HG03521 (cell line): ENCODE measurements at regions not wholly inside any gene's neighbourhood (a gene's known extent, or its start where the extent isn't known, plus 50 kb on each side); places are given as distances from the start of the nearest gene placed in this dataset.

Source experiments
- ATAC-seq: cut with Tn5 transposase; IDR thresholded peaks from one replicate; pipeline ENCODE4 v1.9.1; 2021; ENCODE audit warnings: mild to moderate bottlenecking, moderate library complexity; ENCODE audit not compliant: unreplicated experiment

GRCh38 chr16:86303787-86304678 is 206.3 kb upstream of the FOXF1 start:
- ATAC-seq: no peak

- no peak for ATAC-seq
Measured at GRCh38 chr16:86304868-86305267, 205.5 kb upstream of the FOXF1 start.

DNA sequence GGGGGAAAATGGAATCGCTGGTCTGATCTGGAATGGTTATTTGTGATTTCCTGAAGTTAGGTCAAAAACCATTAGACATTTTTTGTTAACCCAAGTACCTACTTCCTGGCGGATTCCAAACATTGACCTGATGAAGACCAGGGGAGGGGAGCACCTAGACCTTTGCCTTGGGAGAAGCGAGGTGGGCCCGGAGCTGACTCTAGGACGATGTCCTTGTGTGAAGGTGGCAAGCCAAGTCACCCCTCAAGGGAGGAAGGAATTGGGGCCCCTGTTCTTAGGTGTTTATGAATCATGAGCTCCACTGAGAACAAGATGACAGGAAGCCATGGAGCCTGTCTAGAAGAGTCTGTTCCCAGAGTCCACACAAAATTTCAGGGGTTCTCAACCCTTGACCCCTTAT is 204.9 kb upstream of the FOXF1 start:
- ATAC-seq: no peak

- no peak for ATAC-seq
Measured at GRCh38 chr16:86306011-86306644, 204.2 kb upstream of the FOXF1 start.

DNA sequence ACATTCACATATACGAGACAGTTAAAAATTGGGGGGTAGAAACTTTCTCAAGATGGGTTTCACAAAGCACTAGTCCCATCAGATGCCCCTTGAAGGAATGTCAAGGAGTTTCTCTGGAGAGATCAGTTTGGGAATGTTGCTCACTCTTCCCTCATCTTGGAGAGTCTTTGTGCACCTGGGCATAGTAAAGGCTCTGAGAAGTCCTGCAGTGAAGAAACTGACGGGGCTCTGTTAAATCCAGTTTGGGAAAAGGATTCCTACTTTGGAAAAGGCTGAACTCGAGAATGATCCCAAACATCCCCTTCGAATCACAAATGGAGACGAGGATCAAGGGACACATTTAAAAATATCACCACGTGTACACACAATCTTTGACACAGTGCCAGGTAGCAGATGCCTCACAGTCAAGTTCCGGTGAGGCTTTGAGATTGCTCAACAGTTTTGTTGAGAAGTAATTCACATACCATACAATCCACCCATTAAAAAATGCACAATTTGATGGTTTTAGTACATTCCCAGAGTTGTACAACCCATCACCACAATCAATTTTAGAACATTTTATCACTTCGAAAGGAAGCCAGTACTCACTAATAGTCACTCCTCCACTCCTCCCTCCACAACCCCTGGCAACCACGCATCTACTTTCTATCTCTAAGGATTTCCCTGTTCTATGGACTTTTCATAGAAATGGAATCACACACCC is 203.4 kb upstream of the FOXF1 start:
- ATAC-seq: no peak

GRCh38 chr16:86307514-86307903 is 202.8 kb upstream of the FOXF1 start:
- no peak for ATAC-seq

DNA sequence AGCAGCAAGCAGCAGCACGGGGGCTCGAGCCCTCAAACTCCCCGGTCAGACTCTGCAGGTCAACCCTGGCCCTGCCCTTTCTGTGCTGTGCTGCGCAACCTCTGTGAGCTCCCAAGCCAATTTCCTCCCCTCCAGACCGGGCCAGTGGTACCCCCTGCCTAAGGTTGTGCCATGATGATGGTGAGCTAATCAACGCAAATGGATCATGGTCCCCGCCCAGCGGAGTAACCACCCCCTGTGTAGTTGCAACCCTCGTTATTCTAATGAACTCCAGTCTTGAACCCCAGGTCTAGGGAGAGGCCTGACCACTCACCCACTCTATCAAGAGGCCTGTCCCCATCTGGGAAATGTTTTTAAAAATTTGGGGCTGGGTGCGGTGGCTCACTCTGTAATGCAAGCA is 201.8 kb upstream of the FOXF1 start:
- no peak for ATAC-seq

DNA sequence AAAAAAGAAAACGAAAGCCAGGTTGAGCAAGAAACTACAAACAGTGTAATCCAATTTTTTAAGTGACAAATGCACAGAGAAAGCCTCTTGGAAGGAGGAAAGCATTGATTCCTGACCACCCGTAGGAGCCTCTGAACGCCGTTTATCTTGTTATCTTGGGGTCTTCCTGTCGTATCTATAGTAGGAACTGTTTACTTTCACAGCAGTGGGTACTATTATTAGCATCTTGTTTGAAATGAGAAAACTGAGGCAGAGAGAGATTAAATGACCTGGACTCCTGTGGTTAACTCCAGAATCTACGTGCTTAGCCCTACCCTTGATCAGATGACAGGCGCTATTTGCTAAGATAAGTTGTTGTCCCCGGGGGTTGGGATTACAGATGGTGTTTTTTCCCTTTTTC is 196.7 kb upstream of the FOXF1 start:
- no peak for ATAC-seq

GRCh38 chr16:86314402-86315025 is 195.8 kb upstream of the FOXF1 start:
- ATAC-seq: no peak

- no peak for ATAC-seq
Measured at GRCh38 chr16:86316967-86317812, 193.1 kb upstream of the FOXF1 start.

DNA sequence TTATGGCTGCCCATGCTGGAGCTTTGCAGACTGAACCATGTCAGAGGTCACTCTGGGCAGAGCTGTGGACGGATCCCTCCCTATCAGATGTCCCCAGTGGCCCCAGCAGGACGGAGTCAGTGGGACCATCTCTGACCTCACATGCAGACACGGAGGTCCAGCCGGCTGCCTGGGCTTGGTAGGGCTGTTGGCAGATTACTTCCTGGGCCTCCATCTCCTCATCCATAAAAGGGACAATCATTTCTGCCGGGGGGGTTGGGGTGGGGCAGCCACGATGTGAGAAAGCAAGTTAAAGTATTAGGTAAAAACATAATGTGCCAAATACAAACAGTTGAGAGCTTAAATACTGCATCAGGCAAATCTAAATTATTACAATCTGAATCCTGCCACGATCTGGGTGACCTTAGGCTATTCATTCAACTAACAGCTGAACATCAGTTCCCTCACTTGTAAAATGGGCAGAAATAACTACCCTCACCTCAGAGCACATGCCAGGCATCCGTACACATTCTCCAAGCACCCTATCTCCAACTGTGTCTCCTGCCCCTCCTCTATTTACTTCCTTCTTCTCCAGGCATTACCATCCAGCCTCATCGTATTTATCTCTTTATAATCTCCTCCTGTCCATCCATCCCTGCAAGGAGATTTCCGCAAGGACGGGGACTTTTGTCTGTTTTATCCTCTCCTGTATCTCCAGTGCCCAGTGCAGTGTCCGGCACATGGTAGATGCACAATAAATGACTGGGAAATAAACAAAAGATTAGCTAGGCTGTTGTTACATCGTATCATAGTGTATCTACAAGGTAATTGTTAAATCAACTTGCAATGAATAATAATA is 192.3 kb upstream of the FOXF1 start:
- no peak for ATAC-seq

DNA sequence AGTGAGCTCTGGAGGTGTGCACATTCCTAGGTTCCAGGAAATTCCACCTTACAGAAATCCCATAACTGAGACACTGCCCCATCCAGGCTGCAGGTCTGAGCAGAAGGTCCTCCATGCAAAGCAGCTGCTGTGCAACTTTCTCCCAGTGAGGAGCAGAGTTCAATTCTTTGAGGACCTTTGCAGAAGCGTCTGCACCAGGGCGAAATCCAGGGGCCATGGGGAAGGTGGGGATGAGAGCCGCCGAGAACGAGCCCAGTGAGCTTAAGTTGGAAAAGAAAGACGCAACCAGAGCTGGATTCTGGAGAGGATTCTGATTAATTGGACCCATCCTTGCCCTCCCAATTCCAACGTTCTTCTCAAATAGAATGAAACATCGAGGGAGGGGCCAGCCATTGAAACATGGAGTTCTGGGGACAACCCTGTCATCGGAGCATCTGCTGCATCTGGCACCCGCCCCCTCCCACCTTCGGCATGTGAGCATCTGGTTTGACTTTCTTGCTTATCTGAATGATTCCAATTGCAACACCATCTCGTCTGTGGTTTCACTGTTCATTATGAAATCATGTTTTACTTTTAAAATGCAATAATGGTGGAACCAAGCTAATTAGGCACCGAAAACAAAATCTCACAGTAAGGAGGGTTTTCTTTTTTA is 190.6 kb upstream of the FOXF1 start:
- ATAC-seq: no peak

DNA sequence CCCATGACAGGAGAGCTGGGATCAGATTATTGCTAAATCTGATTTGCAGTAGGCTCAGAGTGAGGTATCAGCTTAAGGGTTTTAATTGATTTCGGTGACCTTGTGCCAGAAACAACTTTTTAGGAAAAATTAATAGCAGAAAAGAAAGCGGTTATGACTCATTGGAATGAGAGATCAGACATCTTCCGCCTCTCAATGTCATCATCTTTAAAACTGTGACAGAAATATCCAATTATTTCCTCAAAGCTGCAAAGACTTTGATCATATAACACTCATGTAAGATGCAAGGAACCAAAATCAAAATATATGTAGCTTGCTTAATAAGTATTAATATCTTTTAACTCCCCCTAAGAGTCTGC is 190.1 kb upstream of the FOXF1 start:
- no peak for ATAC-seq

GRCh38 chr16:86321491-86321890 is 188.8 kb upstream of the FOXF1 start:
- no peak for ATAC-seq

DNA sequence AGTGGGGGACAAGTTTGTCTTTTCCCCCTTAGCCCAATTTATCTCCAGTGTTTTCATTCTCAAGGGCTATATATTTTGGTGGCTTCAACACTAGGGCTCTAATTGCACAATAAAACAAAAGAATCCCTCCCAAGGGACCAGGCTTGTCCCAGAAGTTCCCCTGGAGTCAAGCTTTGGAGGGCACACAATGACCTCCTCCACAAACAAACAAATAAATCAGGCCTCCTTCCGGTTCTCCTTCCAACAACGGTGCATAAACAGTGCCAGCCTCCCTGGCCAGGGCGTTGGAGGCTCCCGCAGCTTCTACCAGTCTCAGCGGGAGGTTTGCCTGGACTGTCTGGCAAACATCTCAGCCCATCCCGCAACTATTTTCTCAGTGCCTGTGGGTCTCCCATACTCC is 188.0 kb upstream of the FOXF1 start:
- no peak for ATAC-seq

- no peak for ATAC-seq
Measured at GRCh38 chr16:86322806-86323205, 187.5 kb upstream of the FOXF1 start.

DNA sequence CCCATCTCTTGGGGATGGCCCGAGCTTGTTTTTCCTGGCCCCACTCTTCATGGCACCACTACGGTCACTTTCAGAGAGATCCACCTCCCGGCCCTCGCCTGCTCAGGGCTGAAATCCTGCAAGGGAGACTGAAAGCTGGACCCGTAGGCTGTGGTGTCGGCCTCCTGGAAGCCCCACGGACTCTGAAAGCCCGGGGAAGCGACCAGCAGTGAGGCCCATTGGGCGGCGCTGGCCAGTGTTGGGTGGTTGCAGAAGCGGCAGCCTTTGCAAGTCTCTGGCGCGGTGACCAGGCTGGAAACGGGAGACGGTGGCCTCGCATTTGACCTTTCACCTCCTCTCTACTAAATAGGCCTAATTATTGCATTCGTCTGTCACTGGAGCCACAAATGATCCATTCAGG is 186.0 kb upstream of the FOXF1 start:
- ATAC-seq: no peak

- no peak for ATAC-seq
Measured at GRCh38 chr16:86325360-86325759, 185.0 kb upstream of the FOXF1 start.

DNA sequence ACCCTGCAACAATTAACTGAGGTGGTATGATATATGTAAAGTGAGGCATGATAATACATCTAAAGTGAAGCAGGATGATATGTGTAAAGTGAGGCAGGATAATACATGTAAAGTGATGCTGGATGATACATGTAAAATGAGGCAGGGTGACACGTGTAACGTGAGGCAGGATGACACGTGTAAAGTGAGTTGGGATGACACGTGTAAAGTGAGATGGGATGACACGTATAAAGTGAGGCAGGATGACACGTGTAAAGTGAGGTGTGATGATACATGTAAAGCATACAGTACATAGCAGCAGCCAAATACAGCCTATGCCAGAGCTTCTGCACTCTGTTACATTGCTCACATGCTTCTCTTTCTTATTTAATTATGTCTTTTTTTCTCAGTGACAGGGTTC is 184.4 kb upstream of the FOXF1 start:
- no peak for ATAC-seq
